RWPE2 (cell line): ENCODE measurements at regions not wholly inside any gene's neighbourhood (a gene's known extent, or its start where the extent isn't known, plus 50 kb on each side); places are given as distances from the start of the nearest gene placed in this dataset.
A peak's percentile ranks its signal among the peaks of the same experiment; 100 is the strongest.

Source experiments
- ATAC-seq: fragments of 200-7000 bp; cut with Tn5 transposase; 3 replicates; pipeline ENCODE4 v1.9.1; 2021; ENCODE audit warnings: low read depth
- DNase-seq: peaks from one replicate; pipeline ENCODE4 v3.0.0-alpha.2; 2020; ENCODE audit warnings: low spot score
- H3K27ac ChIP-seq: fragments of 450-650 bp; 2 replicates; pipeline ENCODE4 v1.5.1; 2017; ENCODE audit warnings: mild to moderate bottlenecking; ENCODE audit not compliant: poor library complexity, severe bottlenecking
- H3K27me3 ChIP-seq: fragments of 250-450 bp; sonication (Bioruptor Pico); 2 replicates; pipeline ENCODE4 v1.5.1; 2021; ENCODE audit warnings: mild to moderate bottlenecking, moderate library complexity; ENCODE audit not compliant: insufficient read depth, poor library complexity, severe bottlenecking
- H3K36me3 ChIP-seq: fragments of 250-450 bp; sonication (Bioruptor Pico); 2 replicates; pipeline ENCODE4 v1.5.1; 2020; ENCODE audit warnings: low read depth, mild to moderate bottlenecking, moderate library complexity
- H3K4me1 ChIP-seq: fragments of 250-450 bp; sonication (Bioruptor Pico); 2 replicates; pipeline ENCODE4 v1.5.1; 2021; ENCODE audit warnings: mild to moderate bottlenecking, moderate library complexity; ENCODE audit not compliant: insufficient read depth, poor library complexity, severe bottlenecking
- H3K4me3 ChIP-seq: fragments of 250-450 bp; sonication (Bioruptor Pico); 2 replicates; pipeline ENCODE4 v1.5.1; 2021; ENCODE audit warnings: mild to moderate bottlenecking, moderate library complexity; ENCODE audit not compliant: severe bottlenecking
- H3K9me3 ChIP-seq: fragments of 250-450 bp; sonication (Bioruptor Pico); 2 replicates; pipeline ENCODE4 v1.5.1; 2021; ENCODE audit warnings: mild to moderate bottlenecking, moderate library complexity; ENCODE audit not compliant: severe bottlenecking
- TF ChIP-seq, protein P1 (sequence below): fragments of 450-650 bp; IDR thresholded peaks from one replicate; pipeline ENCODE4 v1.5.1; 2017; ENCODE audit warnings: mild to moderate bottlenecking, moderate library complexity; ENCODE audit not compliant: poor library complexity, severe bottlenecking

DNA sequence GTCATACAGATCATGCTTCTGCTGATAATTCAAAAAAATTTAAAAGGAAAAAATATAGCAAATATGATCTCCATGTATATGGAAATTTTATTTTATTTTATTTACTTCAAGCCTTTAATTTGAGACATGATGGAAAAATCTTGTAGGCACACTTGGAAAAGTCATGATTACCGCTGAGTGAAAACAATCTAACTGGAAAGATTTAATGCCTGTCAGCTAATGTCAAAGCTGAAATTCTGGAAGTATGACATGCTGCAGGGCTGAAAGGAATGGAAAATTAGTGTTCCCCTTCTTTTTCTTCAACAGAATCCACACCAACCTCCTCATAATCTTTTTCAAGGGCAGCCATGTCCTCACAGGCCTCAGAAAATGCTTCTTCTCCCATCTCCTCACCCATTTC, 58.2 kb downstream of the RPRM start:
- Histone ChIP-seq H3K4me1 (no peaks in the 10 kb centered on the region), H3K36me3 (no peaks in the 10 kb centered on the region), H3K27ac (no peak overlapping the region), H3K4me3 (no peak overlapping the region), H3K9me3 (no peaks in the 10 kb centered on the region), H3K27me3 (no peaks in the 10 kb centered on the region)
- DNase-seq (no peak), ATAC-seq (no peak)
- TF ChIP-seq, protein P1, sequence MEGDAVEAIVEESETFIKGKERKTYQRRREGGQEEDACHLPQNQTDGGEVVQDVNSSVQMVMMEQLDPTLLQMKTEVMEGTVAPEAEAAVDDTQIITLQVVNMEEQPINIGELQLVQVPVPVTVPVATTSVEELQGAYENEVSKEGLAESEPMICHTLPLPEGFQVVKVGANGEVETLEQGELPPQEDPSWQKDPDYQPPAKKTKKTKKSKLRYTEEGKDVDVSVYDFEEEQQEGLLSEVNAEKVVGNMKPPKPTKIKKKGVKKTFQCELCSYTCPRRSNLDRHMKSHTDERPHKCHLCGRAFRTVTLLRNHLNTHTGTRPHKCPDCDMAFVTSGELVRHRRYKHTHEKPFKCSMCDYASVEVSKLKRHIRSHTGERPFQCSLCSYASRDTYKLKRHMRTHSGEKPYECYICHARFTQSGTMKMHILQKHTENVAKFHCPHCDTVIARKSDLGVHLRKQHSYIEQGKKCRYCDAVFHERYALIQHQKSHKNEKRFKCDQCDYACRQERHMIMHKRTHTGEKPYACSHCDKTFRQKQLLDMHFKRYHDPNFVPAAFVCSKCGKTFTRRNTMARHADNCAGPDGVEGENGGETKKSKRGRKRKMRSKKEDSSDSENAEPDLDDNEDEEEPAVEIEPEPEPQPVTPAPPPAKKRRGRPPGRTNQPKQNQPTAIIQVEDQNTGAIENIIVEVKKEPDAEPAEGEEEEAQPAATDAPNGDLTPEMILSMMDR, result no peak

DNA sequence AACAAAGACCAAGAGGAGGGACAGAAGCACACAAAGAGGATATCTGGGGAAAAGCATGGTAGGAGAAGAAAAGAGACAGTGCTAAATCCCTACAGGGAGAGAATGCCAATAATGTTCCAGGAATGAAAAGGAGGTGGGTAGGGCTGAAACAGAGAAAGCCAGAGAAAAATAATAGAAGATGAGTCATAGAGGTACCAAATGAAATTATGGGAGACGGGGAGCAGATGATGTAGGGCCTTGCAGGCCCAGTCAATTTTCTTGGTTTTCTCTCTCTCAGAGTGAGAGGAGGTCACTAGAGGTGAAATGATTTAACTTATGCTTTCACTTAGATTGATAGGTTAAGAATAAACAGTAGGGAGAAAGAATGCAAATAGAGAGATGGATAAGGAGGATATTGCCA, 61.5 kb downstream of the RPRM start:
- DNase-seq, result no peak
- H3K27me3 ChIP-seq, result no peaks in the 10 kb centered on the region

DNA sequence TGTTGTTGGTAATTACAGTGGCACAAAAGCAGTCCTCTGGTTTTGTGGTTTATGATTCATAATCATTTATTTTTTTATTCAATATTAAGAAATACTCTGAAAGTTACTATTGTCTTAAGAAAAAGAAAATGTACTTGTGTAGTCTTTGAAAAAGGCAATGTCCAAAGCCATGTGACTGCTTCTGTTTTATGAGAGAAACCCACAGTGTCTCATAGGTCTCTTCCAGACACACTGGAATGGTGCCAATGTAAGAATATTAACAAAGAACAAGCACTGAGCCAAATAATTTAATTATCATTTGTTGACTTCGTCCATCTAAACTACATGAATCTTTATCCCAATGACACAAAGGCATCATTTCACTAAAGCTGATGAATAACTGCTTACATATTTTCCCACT, 62.5 kb downstream of the RPRM start:
- H3K27ac ChIP-seq, result no peak overlapping the region
- H3K9me3 ChIP-seq, result no peaks in the 10 kb centered on the region
- ATAC-seq, result no peak
- TF ChIP-seq, protein P1, result no peak
- H3K4me3 ChIP-seq, result no peak overlapping the region
- H3K36me3 ChIP-seq, result no peaks in the 10 kb centered on the region
- H3K27me3 ChIP-seq, result no peaks in the 10 kb centered on the region
- H3K4me1 ChIP-seq, result no peaks in the 10 kb centered on the region
- DNase-seq, result no peak

More for the DNA sequence above, 61.5 kb downstream of the RPRM start:
- H3K9me3 ChIP-seq, result no peaks in the 10 kb centered on the region
- TF ChIP-seq, protein P1, result no peak
- no peak for ATAC-seq
- no peak overlapping the region for H3K4me3 ChIP-seq
- no peaks in the 10 kb centered on the region for H3K36me3 ChIP-seq
- H3K4me1 ChIP-seq, result no peaks in the 10 kb centered on the region
- H3K27ac ChIP-seq, result no peak overlapping the region

DNA sequence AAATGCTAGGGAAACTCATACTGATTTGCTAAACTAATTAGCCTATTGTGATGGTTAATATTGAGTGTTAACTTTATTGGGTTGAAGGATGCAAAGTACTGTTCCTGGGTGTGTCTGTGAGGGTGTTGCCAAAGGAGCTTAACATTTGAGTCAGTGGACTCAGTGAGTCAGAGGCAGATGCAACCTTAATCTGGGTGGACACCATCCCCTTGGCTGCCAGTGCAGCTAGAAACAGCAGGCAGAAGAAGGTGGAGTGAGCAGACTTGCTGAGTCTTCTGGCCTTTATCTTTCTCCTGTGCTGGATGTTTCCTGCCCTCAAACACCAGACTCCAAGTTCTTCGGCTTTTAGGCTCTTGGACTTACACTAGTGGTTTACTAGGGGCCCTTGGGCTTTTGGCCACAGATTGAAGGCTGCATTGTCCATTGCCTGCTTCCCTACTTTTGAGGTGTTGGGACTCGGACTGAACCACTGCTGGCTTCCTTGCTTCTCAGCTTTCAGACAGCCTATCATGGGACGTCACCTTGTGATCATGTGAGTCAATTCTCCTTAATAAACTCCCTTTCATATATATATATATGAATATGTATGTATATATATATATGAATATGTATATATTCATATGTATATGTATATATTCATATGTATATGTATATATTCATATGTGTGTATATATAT, 69.7 kb downstream of the RPRM start:
- Histone ChIP-seq H3K4me3 (no peak overlapping the region), H3K27ac (no peak overlapping the region), H3K9me3 (no peaks in the 10 kb centered on the region), H3K36me3 (no peaks in the 10 kb centered on the region), H3K27me3 (no peaks in the 10 kb centered on the region), H3K4me1 (no peaks in the 10 kb centered on the region)
- ATAC-seq (peak; percentile 83), DNase-seq (no peak)
- TF ChIP-seq, protein P1, result no peak

GRCh38 chr2:153405196-153405595, 73.4 kb downstream of the RPRM start:
- H3K4me3 ChIP-seq, result no peak overlapping the region
- H3K9me3 ChIP-seq, result no peaks in the 10 kb centered on the region
- no peak for DNase-seq
- TF ChIP-seq, protein P1, result no peak
- H3K36me3 ChIP-seq, result no peaks in the 10 kb centered on the region
- no peak overlapping the region for H3K27ac ChIP-seq
- peak; percentile 68 for ATAC-seq
- no peaks in the 10 kb centered on the region for H3K27me3 ChIP-seq
- H3K4me1 ChIP-seq, result no peaks in the 10 kb centered on the region
